ENCODE measurements at regions not wholly inside any gene's neighbourhood (a gene's known extent, or its start where the extent isn't known, plus 50 kb on each side); places are given as distances from the start of the nearest gene placed in this dataset.

DNA sequence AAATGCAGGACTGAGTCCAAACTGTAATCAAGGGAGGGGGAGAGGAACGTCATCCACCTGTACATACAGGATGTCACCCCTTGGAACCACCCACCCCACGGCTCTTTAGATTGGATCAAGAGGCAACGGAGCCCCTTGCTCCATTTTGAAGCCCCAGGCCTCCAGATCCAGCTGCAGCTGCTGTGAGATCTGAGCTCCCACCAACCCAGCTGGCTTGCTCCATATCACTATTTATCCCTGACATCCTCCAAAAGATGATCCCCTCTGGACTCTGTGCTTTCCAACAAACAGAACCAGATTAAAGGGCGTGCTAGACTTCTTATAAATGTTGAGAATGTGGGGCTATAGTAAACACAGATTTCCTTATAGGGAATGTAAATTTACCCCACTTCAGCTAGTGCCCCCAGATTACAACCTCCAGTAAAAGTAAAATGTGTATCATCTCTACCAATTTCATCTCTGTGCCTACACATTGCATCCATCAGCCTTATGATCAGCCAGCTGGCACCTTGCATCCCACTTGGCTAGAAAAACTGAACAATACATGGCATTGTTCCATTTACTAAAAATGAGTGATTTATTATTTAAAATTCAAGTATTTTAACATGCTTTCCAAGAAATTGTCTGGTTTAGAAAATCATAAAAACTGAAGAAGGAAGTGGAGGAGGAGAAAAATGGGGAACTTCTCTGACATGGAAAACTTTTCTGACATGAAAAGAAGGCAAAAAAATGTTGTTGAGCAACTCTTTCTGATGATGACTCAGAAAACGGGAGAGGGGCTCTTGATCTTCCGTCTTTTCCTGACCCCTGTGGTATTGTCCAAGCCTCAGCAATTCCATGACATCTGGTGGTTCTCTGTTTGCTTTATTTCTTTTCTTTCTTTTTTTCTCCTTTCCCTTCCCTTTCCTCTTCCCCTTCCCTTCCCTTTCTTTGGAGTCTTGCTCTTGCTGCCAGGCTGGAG lies 262.6 kb upstream of the THUMPD2 start:
- no peak overlapping the region for H2BK20ac ChIP-seq (ENCODE audit: low read length)
- no peak overlapping the region for H3K56ac ChIP-seq (replicated peaks; ENCODE audit: insufficient read length, low read depth, low read length)
- H3K18ac ChIP-seq (ENCODE audit: extremely low read depth, low read length) = no peak overlapping the region
- no peak overlapping the region for H2AFZ ChIP-seq (ENCODE audit: low read length)
- no peak overlapping the region for H2AK5ac ChIP-seq (ENCODE audit: low read depth, low read length)
- no peak overlapping the region for H3K27ac ChIP-seq (ENCODE audit: low read depth, low read length)
- no peaks in the 10 kb centered on the region for H3K27me3 ChIP-seq (replicated peaks in 1 of 4; ENCODE audit: control insufficient read depth in 3 of 4, extremely low read depth in 1 of 4, insufficient read depth in 3 of 4, low read length in 3 of 4)
- H2BK15ac ChIP-seq (ENCODE audit: low read length) = no peak overlapping the region
- no peak overlapping the region for H3K4ac ChIP-seq (replicated peaks; ENCODE audit: insufficient read length, low read depth, low read length)
- no peak for DNase-seq (ENCODE audit: low read depth in 1 of 2, low spot score in 2 of 2)
- ChIA-PET POLR2A (ENCODE audit: partially characterized antibody) (interaction anchor here (0.7 kb wide), 1 partner anchor 93 kb away, joined by 3 read pairs; no protein-coding TSS in a partner anchor), CTCF (ENCODE audit: partially characterized antibody) (no interaction called here)
- H2BK12ac ChIP-seq (ENCODE audit: low read depth, low read length) = no peak overlapping the region
- H4K5ac ChIP-seq (ENCODE audit: insufficient read length, low read depth, low read length) = no peak overlapping the region
- H3K79me1 ChIP-seq (ENCODE audit: low read depth, low read length) = no peaks in the 10 kb centered on the region
- no peak overlapping the region for H2BK120ac ChIP-seq (replicated peaks; ENCODE audit: low read depth, low read length)
- no peaks in the 10 kb centered on the region for H3K9me3 ChIP-seq (ENCODE audit: insufficient read depth in 2 of 2, low read depth in 1 of 2, low read length in 1 of 2)
- no peaks in the 10 kb centered on the region for H3K4me1 ChIP-seq (replicated peaks in 1 of 4; ENCODE audit: control insufficient read depth in 3 of 4, insufficient read depth in 4 of 4, low read length in 3 of 4)
- H4K91ac ChIP-seq (replicated peaks; ENCODE audit: insufficient read length, low read length) = no peak overlapping the region
- H3K23ac ChIP-seq (ENCODE audit: insufficient read length) = no peak overlapping the region
- H4K8ac ChIP-seq (ENCODE audit: extremely low read depth, insufficient read depth, low read length) = no peak overlapping the region
- no peak overlapping the region for H3K4me2 ChIP-seq (ENCODE audit: insufficient read depth in 1 of 2, low read depth in 2 of 2, low read length in 2 of 2)
- no peaks in the 10 kb centered on the region for H3K79me2 ChIP-seq (ENCODE audit: control insufficient read depth in 1 of 2, insufficient read depth in 2 of 2, low read length in 2 of 2)
- H3K14ac ChIP-seq (ENCODE audit: insufficient read length) = no peak overlapping the region
- H3K23me2 ChIP-seq (ENCODE audit: low read depth, low read length) = no peaks in the 10 kb centered on the region
- H3K4me3 ChIP-seq (ENCODE audit: extremely low read depth in 1 of 4, insufficient read depth in 2 of 4, low read depth in 3 of 4, low read length in 4 of 4) = no peak overlapping the region
- H3K36me3 ChIP-seq (ENCODE audit: control insufficient read depth in 2 of 4, insufficient read depth in 4 of 4, low read length in 3 of 4) = no peaks in the 10 kb centered on the region
- H3K9ac ChIP-seq (replicated peaks in 1 of 4; ENCODE audit: extremely low read depth in 1 of 4, low read depth in 3 of 4, low read length in 3 of 4) = no peak overlapping the region
- no peak for FAIRE-seq
- H4K20me1 ChIP-seq (replicated peaks in 1 of 2; ENCODE audit: control insufficient read depth in 1 of 2, insufficient read depth in 2 of 2, low read length in 2 of 2) = no peaks in the 10 kb centered on the region
- H2BK5ac ChIP-seq (ENCODE audit: low read depth, low read length) = no peak overlapping the region
- 80% methylated on average over 6 of the region's 6 CpGs; no CpG with 5 or more reads in 1 of the 2 experiments for WGBS, 2 experiments (ENCODE audit: extremely low coverage in 1 of 2, insufficient coverage in 1 of 2, insufficient read length in 1 of 2, insufficient replicate concordance in 2 of 2, low coverage in 1 of 2, low lambda C conversion rate in 2 of 2, missing lambda C conversion rate in 1 of 2)
- no peak for TF ChIP-seq FOSL1 (IDR thresholded peaks at IDR 0.05; ENCODE audit: insufficient read depth, low read depth, low read length)
- TF ChIP-seq, protein P1, sequence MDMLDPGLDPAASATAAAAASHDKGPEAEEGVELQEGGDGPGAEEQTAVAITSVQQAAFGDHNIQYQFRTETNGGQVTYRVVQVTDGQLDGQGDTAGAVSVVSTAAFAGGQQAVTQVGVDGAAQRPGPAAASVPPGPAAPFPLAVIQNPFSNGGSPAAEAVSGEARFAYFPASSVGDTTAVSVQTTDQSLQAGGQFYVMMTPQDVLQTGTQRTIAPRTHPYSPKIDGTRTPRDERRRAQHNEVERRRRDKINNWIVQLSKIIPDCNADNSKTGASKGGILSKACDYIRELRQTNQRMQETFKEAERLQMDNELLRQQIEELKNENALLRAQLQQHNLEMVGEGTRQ (IDR thresholded peaks at IDR 0.05; ENCODE audit: low read length) = no peak
- TF ChIP-seq SIN3A (conservative IDR thresholded peaks at IDR 0.05 in 1 of 2, IDR thresholded peaks at IDR 0.05 in 1 of 2; ENCODE audit: low read depth in 1 of 2, low read length in 2 of 2) = no peak
- TF ChIP-seq YY1 (IDR thresholded peaks at IDR 0.05; ENCODE audit: low read depth, low read length) = no peak
- no peak for TF ChIP-seq TBP (IDR thresholded peaks at IDR 0.05; ENCODE audit: low read depth, low read length)

All from H1 (cell line).